Endothelial cell of hepatic sinusoid (primary cell): ENCODE measurements at regions not wholly inside any gene's neighbourhood (a gene's known extent, or its start where the extent isn't known, plus 50 kb on each side); places are given as distances from the start of the nearest gene placed in this dataset.
"Not testable (repeated sequence)": the region's sequence is repeated elsewhere in the genome, so short reads cannot be mapped to it uniquely, and the experiment has no call there.

Source experiments
- in situ Hi-C: cut with HindIII; loops from 2 replicates; pipeline ENCODE4 v1.10.0; 2017; ENCODE audit warnings: low sequenced_read_pairs

GRCh38 chr4:1562771-1563170, 121.3 kb downstream of the FAM53A start:
- in situ Hi-C loops = loop anchor here (25.0 kb wide), 1 partner anchor 150 kb away; the partner anchor contains the start of gene NKX1-1

GRCh38 chr4:1562371-1562770, 121.7 kb downstream of the FAM53A start:
- in situ Hi-C loops = loop anchor here (25.0 kb wide), 1 partner anchor 150 kb away; the partner anchor contains the start of gene NKX1-1

GRCh38 chr4:1561286-1561990, 122.7 kb downstream of the FAM53A start:
- in situ Hi-C loops = loop anchor here (25.0 kb wide), 1 partner anchor 149 kb away; the partner anchor contains the start of gene NKX1-1

- in situ Hi-C loops = loop anchor here (10.0 to 25.0 kb wide), 2 partner anchors 85 to 148 kb away; partner anchors contain the start of gene NKX1-1
Measured at GRCh38 chr4:1559896-1560650, 124.0 kb downstream of the FAM53A start.

- in situ Hi-C loops = loop anchor here (10.0 to 25.0 kb wide), 2 partner anchors 87 to 146 kb away; partner anchors contain the start of gene NKX1-1
Measured at GRCh38 chr4:1558205-1558604, 125.9 kb downstream of the FAM53A start.

GRCh38 chr4:1557221-1557597, 126.9 kb downstream of the FAM53A start:
- in situ Hi-C loops = loop anchor here (10.0 to 25.0 kb wide), 2 partner anchors 88 to 145 kb away; partner anchors contain the start of gene NKX1-1

- in situ Hi-C loops = loop anchor here (10.0 to 25.0 kb wide), 2 partner anchors 88 to 144 kb away; partner anchors contain the start of gene NKX1-1
Measured at GRCh38 chr4:1556541-1557220, 127.4 kb downstream of the FAM53A start.

- in situ Hi-C loops = loop anchor here (10.0 to 25.0 kb wide), 2 partner anchors 90 to 143 kb away; partner anchors contain the start of gene NKX1-1
Measured at GRCh38 chr4:1554876-1555265, 129.2 kb downstream of the FAM53A start.

- in situ Hi-C loops = loop anchor here (10.0 to 25.0 kb wide), 2 partner anchors 90 to 142 kb away; partner anchors contain the start of gene NKX1-1
Measured at GRCh38 chr4:1554246-1554875, 129.8 kb downstream of the FAM53A start.

GRCh38 chr4:1553365-1553764, 130.7 kb downstream of the FAM53A start:
- in situ Hi-C loops = loop anchor here (10.0 to 25.0 kb wide), 2 partner anchors 91 to 141 kb away; partner anchors contain the start of gene NKX1-1

- in situ Hi-C loops = loop anchor here (10.0 to 25.0 kb wide), 2 partner anchors 92 to 140 kb away; partner anchors contain the start of gene NKX1-1
Measured at GRCh38 chr4:1552451-1552850, 131.7 kb downstream of the FAM53A start.

GRCh38 chr4:1551211-1551610, 132.9 kb downstream of the FAM53A start:
- in situ Hi-C loops = loop anchor here (10.0 to 25.0 kb wide), 2 partner anchors 94 to 139 kb away; partner anchors contain the start of gene NKX1-1

- in situ Hi-C loops = loop anchor here (10.0 to 25.0 kb wide), 2 partner anchors 94 to 138 kb away; partner anchors contain the start of gene NKX1-1
Measured at GRCh38 chr4:1550122-1551070, 133.7 kb downstream of the FAM53A start.

GRCh38 chr4:1549638-1550035, 134.5 kb downstream of the FAM53A start:
- in situ Hi-C loops = loop anchor here (10.0 to 25.0 kb wide), 2 partner anchors 95 to 137 kb away; partner anchors contain the start of gene NKX1-1

- in situ Hi-C loops = not testable (repeated sequence)
Measured at GRCh38 chr4:1548827-1549637, 135.1 kb downstream of the FAM53A start.

GRCh38 chr4:1547856-1548826, 136.0 kb downstream of the FAM53A start:
- in situ Hi-C loops = no loop called here
